Upper lobe of right lung (tissue), 1 donor: ENCODE measurements at regions not wholly inside any gene's neighbourhood (a gene's known extent, or its start where the extent isn't known, plus 50 kb on each side); places are given as distances from the start of the nearest gene placed in this dataset.

ENCODE experiments used
- ATAC-seq: fragments of 200-7000 bp; cut with Tn5 transposase; one replicate; pipeline ENCODE4 v1.9.1; 2020; ENCODE audit warnings: mild to moderate bottlenecking, moderate library complexity
- DNase-seq: peaks from one replicate; pipeline ENCODE4 v3.0.0-alpha.2; 2020
- H3K27ac ChIP-seq: fragments of 200-600 bp; one replicate; pipeline ENCODE4 v1.8.0; 2022
- H3K27me3 ChIP-seq: fragments of 200-600 bp; one replicate; pipeline ENCODE4 v1.8.0; 2022; ENCODE audit warnings: mild to moderate bottlenecking
- H3K36me3 ChIP-seq: fragments of 200-600 bp; one replicate; pipeline ENCODE4 v1.8.0; 2022
- H3K4me1 ChIP-seq: fragments of 200-600 bp; one replicate; pipeline ENCODE4 v1.8.0; 2022
- H3K4me3 ChIP-seq: fragments of 200-600 bp; one replicate; pipeline ENCODE4 v1.8.0; 2022; ENCODE audit warnings: mild to moderate bottlenecking
- H3K9me3 ChIP-seq: fragments of 200-600 bp; one replicate; pipeline ENCODE4 v1.8.0; 2022
- CTCF ChIP-seq: fragments of 200-600 bp; IDR thresholded peaks from one replicate; pipeline ENCODE4 v1.8.0; 2022; ENCODE audit warnings: antibody characterized with exemption
- intact Hi-C: fragments of 100-400 bp; cut with DNase I; formaldehyde crosslinking; loops from one replicate; pipeline ENCODE4 v1.11.0; 2022
- donor health status: DM: no; HTN: yes; CAD: no; lungs with severe emphysema.

GRCh38 chr14:95391331-95391730, 71.6 kb upstream of the CLMN start:
- Histone ChIP-seq H3K36me3 (no peaks in the 10 kb centered on the region), H3K4me3 (no peak overlapping the region), H3K27ac (no peak overlapping the region), H3K9me3 (no peaks in the 10 kb centered on the region), H3K4me1 (no peaks in the 10 kb centered on the region), H3K27me3 (no peaks in the 10 kb centered on the region)
- TF ChIP-seq CTCF: no peak
- no peak for ATAC-seq
- DNase-seq: no peak
- intact Hi-C loops: no loop called here

- H3K27me3 ChIP-seq: no peaks in the 10 kb centered on the region
- ATAC-seq (no peak), DNase-seq (no peak)
- no peak overlapping the region for H3K4me3 ChIP-seq
- no peaks in the 10 kb centered on the region for H3K4me1 ChIP-seq
- intact Hi-C loops: no loop called here
- no peaks in the 10 kb centered on the region for H3K9me3 ChIP-seq
- TF ChIP-seq CTCF: no peak
- no peaks in the 10 kb centered on the region for H3K36me3 ChIP-seq
- H3K27ac ChIP-seq: no peak overlapping the region
Observed at GRCh38 chr14:95389471-95390011, 69.8 kb upstream of the CLMN start.

- Histone ChIP-seq H3K4me3 (no peak overlapping the region), H3K36me3 (no peaks in the 10 kb centered on the region), H3K4me1 (no peaks in the 10 kb centered on the region), H3K27me3 (no peaks in the 10 kb centered on the region), H3K27ac (no peak overlapping the region), H3K9me3 (no peaks in the 10 kb centered on the region)
- no peak for TF ChIP-seq CTCF
- ATAC-seq (no peak), DNase-seq (no peak)
- intact Hi-C loops: no loop called here
Observed at GRCh38 chr14:95388699-95389098, 69.0 kb upstream of the CLMN start.

- no peaks in the 10 kb centered on the region for H3K36me3 ChIP-seq
- no peak for TF ChIP-seq CTCF
- no peaks in the 10 kb centered on the region for H3K9me3 ChIP-seq
- DNase-seq (no peak), ATAC-seq (no peak)
- H3K27ac ChIP-seq: no peak overlapping the region
- no peak overlapping the region for H3K4me3 ChIP-seq
- intact Hi-C loops: no loop called here
- no peaks in the 10 kb centered on the region for H3K4me1 ChIP-seq
- H3K27me3 ChIP-seq: no peaks in the 10 kb centered on the region
Observed at GRCh38 chr14:95387826-95388445, 68.2 kb upstream of the CLMN start.

GRCh38 chr14:95386536-95387095, 66.9 kb upstream of the CLMN start:
- intact Hi-C loops: no loop called here
- DNase-seq (no peak), ATAC-seq (no peak)
- no peak overlapping the region for H3K4me3 ChIP-seq
- no peaks in the 10 kb centered on the region for H3K4me1 ChIP-seq
- no peaks in the 10 kb centered on the region for H3K36me3 ChIP-seq
- no peaks in the 10 kb centered on the region for H3K27me3 ChIP-seq
- no peak overlapping the region for H3K27ac ChIP-seq
- no peak for TF ChIP-seq CTCF
- no peaks in the 10 kb centered on the region for H3K9me3 ChIP-seq
